GM10266 (cell line): ENCODE measurements at regions not wholly inside any gene's neighbourhood (a gene's known extent, or its start where the extent isn't known, plus 50 kb on each side); places are given as distances from the start of the nearest gene placed in this dataset.

ENCODE experiments used
- DNase-seq: peaks from one replicate; pipeline ENCODE4 v3.0.0; 2012; ENCODE audit errors: extremely low spot score
- TF ChIP-seq, protein P1 (sequence below): IDR thresholded peaks from 2 replicates; pipeline ENCODE4 v1.5.1; 2012; ENCODE audit warnings: mild to moderate bottlenecking, low read depth; ENCODE audit not compliant: control insufficient read depth, insufficient read depth; ENCODE audit errors: missing control alignments

DNA sequence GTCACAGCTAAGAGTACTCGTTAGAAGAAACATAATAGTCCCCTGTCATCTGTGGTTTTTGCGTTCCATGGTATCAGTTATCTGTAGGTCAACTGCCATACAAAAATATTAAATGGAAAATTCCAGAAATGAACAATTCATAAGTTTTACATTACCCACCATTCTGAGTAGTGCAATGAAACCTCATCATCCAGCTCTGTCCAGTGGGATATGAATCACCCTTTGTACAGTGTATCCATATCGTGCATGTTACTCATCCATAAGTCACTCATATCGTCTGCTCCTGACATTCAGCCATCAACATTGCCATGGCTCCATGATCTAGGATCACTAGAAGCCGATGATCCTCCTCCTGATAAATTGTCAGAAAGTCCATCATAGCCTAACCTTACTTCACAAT is 174.9 kb upstream of the C11orf87 start:
- TF ChIP-seq, protein P1, sequence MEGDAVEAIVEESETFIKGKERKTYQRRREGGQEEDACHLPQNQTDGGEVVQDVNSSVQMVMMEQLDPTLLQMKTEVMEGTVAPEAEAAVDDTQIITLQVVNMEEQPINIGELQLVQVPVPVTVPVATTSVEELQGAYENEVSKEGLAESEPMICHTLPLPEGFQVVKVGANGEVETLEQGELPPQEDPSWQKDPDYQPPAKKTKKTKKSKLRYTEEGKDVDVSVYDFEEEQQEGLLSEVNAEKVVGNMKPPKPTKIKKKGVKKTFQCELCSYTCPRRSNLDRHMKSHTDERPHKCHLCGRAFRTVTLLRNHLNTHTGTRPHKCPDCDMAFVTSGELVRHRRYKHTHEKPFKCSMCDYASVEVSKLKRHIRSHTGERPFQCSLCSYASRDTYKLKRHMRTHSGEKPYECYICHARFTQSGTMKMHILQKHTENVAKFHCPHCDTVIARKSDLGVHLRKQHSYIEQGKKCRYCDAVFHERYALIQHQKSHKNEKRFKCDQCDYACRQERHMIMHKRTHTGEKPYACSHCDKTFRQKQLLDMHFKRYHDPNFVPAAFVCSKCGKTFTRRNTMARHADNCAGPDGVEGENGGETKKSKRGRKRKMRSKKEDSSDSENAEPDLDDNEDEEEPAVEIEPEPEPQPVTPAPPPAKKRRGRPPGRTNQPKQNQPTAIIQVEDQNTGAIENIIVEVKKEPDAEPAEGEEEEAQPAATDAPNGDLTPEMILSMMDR, result no peak
- DNase-seq, result no peak

DNA sequence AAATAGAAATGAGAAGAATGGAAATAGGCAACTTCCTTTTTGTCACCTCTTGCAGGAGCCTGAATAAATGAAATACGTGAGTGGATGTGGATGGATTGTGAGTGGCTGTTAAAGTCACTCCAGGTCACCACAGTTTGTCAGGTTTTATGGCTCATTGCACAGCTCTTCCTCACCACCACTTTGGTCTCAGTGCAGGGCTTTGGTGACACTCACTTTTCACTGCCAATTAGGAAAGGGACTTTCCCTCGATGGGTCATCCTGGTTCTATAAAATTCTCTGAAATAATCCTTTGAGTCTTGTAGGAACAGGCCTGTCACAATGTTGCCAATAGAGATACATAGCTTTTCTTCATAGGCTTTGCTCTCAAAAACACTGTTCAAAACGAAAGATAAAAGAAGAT is 172.4 kb upstream of the C11orf87 start:
- TF ChIP-seq, protein P1, result no peak
- no peak for DNase-seq

DNA sequence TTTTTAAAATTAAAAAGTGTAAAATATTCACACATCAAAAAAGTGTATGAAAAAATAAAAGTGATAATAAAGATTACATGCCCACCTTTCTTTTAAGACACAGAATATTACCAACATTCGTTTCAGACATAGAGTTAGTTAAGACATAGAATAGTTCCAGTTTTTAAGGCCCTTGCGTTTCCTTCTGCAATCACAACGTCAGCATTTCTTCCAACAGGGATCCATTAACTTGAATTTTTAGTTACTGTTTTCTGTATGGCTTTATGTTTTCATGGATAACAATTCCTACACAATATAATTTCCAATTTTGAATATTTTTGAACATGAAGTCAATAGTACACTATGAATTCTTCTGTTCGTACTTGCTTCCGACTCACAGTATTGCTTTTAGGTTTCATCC is 170.8 kb upstream of the C11orf87 start:
- TF ChIP-seq, protein P1, result no peak
- DNase-seq, result no peak

DNA sequence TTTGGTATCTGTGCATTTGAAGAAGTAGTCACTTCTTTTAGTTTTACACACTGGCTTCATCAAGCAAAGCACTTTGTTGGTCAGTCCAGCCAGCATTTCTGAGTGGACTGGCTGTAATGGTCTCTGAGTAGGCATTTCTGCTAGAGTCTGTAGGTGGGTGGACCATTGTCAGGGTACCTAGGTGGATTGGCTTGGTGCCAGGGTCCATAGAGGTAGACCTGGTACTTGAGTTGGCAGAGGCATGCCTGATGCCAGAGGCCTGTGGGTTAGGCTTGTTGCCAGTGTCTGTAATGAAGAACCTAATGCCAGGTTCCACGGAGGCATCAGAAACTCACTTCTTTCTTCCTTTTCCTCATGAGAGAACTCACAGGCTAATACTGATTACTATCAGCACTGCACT is 157.9 kb upstream of the C11orf87 start:
- TF ChIP-seq, protein P1, result no peak
- no peak for DNase-seq

DNA sequence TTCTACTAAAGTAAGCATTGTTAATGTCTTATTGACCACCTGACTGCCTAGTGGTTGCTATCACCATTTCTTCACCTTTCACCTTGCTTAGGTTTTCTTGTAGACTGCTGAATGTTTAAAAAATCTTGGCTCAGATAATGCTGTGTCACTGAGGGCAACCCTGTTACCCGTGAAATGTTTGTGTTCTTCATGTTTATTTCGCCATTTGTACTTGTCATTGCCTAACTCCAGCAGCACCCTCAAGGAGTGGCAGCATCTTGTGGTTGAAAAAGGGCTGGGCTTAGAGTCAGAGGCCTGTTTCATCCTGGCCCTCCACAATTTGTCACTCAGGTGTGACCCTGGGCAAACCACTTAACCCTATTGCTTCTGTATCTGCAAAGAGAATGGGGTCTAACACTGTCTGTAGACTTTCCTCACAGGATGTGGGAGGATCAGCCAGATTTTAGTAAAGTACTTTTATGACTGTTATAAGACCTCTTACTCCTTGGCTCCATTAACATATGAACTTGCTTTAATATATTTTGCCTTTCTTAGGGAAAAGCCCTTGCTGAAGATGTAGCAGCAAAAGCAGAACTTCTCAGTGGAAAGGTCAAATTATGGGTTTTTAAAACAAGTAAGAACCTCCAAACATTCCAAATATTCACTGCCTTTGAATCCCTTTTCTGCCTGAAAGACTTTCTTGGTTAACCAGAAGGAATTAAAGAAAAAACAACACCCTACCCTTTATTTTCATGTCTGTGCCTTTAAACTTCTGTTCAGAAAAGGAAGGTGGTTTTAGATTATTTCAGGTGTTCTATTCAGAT is 154.5 kb upstream of the C11orf87 start:
- TF ChIP-seq, protein P1, result no peak
- no peak for DNase-seq

DNA sequence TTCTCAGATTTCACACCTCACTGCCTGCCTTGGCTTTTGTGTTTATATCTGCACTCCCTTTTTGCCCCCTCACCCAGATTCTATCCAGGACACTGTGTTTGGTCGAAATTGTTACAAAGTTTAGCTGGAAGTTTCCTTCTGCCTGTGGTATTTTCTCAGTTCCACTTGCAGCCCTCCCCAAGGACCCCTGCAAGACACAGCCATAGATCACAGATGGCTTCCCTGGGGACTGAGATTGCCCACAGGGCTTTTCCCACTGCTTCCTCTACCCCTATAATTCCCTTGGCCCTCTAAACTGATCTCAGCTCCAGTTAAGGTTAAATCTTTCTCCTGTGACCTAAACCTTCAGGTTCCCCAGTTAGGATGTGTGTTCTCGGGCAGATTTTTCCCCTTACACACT is 146.1 kb upstream of the C11orf87 start:
- DNase-seq, result no peak
- TF ChIP-seq, protein P1, result no peak

DNA sequence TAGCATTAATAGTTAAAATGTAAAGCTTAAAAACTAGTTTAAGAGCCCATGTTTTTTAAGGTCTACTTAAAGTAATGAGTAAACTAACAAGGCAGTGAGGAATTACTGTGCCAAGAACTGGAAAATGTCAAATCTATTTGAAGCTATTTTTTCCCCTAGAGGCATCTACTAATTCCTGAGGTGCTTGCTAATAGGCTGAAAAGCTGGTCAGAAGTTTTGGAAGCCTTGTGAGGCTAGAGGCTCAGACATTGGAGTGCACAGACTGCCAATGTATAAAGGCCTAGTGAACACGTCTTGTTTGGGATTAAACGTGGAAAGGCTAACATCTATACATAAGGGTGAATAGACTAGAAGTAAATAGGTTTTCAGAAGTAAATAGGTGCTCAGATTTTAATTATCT is 136.5 kb upstream of the C11orf87 start:
- TF ChIP-seq, protein P1, result no peak
- DNase-seq, result no peak
